ENCODE measurements at regions not wholly inside any gene's neighbourhood (a gene's known extent, or its start where the extent isn't known, plus 50 kb on each side); places are given as distances from the start of the nearest gene placed in this dataset.
"Not testable (repeated sequence)": the region's sequence is repeated elsewhere in the genome, so short reads cannot be mapped to it uniquely, and the experiment has no call there.

DNA sequence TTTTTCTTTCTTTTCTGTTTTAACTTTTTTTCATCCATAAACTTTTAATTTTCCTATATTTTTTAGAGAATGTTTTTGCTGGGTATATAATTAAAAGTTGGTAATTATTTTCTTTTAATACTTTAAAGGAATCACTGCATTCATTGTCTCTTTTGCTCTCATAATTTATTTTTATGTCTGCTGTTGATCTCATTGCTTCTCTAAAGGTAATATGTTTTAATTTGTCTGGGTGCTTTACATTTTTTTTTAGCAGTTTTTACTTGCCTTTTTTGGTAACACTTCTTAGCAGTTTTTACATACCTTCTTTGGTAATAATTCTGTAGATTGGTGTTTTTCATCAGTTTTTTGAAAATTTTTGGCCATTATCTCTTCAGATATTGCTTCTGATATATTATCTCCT lies 89.4 kb upstream of the BMAL1 start:
- TF ChIP-seq, protein P1, sequence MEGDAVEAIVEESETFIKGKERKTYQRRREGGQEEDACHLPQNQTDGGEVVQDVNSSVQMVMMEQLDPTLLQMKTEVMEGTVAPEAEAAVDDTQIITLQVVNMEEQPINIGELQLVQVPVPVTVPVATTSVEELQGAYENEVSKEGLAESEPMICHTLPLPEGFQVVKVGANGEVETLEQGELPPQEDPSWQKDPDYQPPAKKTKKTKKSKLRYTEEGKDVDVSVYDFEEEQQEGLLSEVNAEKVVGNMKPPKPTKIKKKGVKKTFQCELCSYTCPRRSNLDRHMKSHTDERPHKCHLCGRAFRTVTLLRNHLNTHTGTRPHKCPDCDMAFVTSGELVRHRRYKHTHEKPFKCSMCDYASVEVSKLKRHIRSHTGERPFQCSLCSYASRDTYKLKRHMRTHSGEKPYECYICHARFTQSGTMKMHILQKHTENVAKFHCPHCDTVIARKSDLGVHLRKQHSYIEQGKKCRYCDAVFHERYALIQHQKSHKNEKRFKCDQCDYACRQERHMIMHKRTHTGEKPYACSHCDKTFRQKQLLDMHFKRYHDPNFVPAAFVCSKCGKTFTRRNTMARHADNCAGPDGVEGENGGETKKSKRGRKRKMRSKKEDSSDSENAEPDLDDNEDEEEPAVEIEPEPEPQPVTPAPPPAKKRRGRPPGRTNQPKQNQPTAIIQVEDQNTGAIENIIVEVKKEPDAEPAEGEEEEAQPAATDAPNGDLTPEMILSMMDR (conservative IDR thresholded peaks at IDR 0.05; ENCODE audit: low read depth, low read length), result no peak
- H3K4me3 ChIP-seq (ENCODE audit: low read depth, low read length), result no peak overlapping the region
- no peak for DNase-seq (ENCODE audit: low read depth)

DNA sequence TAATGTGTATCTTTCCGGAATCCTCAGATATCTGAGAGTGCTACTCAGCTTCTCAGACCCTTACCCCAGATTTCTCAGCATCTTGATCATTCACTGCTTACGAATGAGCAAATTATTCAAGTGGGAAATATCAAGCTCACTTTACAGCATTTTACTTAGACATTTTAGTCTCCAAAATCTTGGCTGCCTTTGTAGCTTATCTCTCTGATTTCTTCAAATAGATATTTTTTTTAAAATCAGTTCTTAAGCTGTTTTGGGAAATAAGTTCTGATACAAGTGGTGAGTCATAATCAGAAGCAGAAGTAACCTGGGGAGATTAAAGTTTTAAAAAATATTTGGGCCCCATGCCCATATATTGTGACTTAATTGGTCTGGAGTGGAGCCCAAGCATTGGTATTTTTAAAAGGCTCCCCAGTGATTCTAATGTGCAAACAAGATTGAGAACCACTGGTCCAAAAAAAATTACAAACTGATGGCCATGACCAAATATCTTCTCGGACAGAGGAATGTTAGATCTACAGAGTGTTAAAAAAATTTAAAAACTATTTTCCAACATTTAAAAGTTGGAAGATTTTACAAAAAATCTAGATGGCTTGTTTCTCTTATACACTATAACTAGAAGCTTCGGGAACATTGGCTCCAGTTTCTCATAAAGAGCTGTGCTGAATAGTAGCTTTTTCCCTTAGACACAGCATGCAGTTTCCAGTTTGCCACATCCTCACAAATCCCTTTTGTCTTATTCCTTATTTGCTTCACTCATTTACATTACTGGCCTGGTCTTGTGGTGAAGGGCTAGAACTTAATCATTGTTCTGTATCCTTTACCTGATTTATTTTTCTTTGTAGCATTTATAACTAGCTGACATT lies 87.8 kb upstream of the BMAL1 start:
- no peak for DNase-seq (ENCODE audit: low read depth)
- no peak overlapping the region for H3K4me3 ChIP-seq (ENCODE audit: low read depth, low read length)
- TF ChIP-seq, protein P1 (conservative IDR thresholded peaks at IDR 0.05; ENCODE audit: low read depth, low read length), result no peak

DNA sequence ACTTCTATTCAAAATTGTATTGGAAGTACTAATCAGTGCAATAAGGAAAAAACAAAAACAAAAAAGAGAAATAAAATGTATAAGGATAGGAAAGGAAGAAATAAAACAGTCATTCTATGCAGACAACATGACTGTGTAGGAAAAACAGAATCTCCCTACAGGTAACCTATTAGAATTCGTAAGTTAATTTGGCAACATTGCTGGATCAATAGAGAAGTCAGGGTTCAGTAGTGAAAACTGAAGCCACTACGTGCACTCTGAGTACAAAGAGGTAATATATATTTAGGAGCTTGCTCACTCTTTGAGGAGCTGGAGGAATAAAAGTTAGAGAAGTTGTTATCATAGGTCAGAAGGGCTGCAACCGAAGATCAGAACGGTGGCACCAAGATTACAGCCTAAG lies 84.0 kb upstream of the BMAL1 start:
- TF ChIP-seq, protein P1 (conservative IDR thresholded peaks at IDR 0.05; ENCODE audit: low read depth, low read length), result no peak
- no peak overlapping the region for H3K4me3 ChIP-seq (ENCODE audit: low read depth, low read length)
- DNase-seq (ENCODE audit: low read depth), result no peak

DNA sequence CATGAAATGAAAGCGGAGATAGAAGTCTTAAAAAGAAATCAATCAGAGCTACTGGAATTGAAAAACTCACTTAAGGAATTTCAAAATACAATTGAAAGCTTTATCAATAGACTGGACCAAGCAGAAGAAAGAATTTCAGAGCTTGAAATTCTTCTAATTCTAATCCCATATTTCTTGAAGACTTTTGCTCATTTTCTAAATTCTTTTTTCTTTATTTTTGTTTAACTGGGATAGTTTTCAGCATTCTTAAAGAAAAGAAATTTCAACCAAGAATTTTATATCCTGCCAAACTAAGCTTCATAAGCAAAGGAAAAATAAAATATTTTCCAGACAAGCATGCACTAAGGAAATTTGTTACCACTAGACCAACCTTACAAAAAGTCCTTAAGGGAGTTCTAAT lies 80.2 kb upstream of the BMAL1 start:
- not testable (repeated sequence) for H3K4me3 ChIP-seq (ENCODE audit: low read depth, low read length); DNase-seq (ENCODE audit: low read depth)

DNA sequence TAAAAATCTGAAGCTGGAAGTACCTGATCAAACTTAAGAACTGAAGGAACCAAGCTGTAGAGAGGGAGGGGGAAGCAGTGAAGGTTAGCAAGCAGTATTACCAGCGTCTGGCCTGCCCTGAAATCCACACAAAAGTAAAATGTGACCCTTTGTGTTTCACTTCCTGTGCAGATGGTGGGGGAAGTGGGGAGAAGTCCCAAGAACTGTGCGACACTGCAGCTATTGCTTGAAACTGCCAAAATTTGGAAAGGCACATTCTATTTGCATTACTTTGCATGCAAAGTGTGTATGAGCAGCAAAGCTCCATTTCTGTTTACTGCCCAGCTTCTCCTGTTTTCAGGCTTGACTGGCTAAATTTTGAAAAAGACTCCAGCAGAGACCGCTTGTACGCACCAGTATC lies 72.1 kb upstream of the BMAL1 start:
- H3K4me3 ChIP-seq (ENCODE audit: low read depth, low read length), result no peak overlapping the region
- DNase-seq (ENCODE audit: low read depth), result no peak
- TF ChIP-seq, protein P1 (conservative IDR thresholded peaks at IDR 0.05; ENCODE audit: low read depth, low read length), result no peak

DNA sequence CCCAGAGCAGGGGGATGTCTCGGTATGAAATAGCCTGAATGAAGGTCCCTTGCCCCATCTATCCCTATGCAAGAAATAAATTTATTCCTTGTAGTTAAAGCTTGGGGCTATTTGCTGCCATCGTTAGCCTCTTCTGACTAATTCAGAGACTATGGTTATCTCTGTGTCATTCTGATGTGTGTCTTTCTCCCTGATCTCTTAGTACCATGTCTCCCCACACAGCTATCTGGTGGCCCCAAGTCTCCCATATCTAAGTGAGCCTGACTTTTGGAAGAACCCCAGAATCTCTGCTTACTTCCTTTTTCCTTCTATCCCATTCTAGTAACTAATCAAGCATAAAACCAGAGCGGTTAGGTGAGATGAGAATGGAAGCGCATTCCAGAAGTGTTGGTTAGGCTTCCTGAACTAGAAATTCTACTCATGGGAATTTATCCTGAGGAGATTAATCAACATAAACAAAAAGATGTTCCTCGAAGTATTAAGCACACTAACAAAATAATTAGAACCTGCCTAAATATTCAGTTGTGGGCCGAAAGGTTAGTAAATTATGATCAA lies 71.4 kb upstream of the BMAL1 start:
- no peak overlapping the region for H3K4me3 ChIP-seq (ENCODE audit: low read depth, low read length)
- no peak for DNase-seq (ENCODE audit: low read depth)
- TF ChIP-seq, protein P1 (conservative IDR thresholded peaks at IDR 0.05; ENCODE audit: low read depth, low read length), result no peak

DNA sequence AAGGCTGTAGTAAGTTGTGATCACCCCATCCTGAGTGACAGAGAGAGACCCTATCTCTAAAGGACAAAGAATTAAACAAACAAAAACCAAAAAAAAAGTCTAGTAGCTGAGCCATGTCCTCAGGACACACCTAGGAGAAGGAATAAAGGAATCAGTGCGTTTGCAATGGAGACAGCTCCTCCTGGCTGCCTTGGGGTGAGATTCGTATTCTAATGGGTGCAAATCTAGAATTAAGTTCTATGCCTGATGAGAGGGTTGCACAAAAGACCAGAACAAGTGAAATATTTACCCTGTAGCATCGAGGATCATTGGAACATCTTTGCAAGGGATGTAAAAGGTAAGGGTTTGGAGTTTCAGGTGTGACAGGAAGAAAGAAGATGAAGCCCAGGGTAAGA lies 70.3 kb upstream of the BMAL1 start:
- H3K4me3 ChIP-seq (ENCODE audit: low read depth, low read length), result no peak overlapping the region
- no peak for DNase-seq (ENCODE audit: low read depth)
- TF ChIP-seq, protein P1 (conservative IDR thresholded peaks at IDR 0.05; ENCODE audit: low read depth, low read length), result peak; percentile 9

All from epithelial cell of proximal tubule (primary cell).